ENCODE measurements at regions not wholly inside any gene's neighbourhood (a gene's known extent, or its start where the extent isn't known, plus 50 kb on each side); places are given as distances from the start of the nearest gene placed in this dataset.
"Not testable (repeated sequence)": the region's sequence is repeated elsewhere in the genome, so short reads cannot be mapped to it uniquely, and the experiment has no call there.

DNA sequence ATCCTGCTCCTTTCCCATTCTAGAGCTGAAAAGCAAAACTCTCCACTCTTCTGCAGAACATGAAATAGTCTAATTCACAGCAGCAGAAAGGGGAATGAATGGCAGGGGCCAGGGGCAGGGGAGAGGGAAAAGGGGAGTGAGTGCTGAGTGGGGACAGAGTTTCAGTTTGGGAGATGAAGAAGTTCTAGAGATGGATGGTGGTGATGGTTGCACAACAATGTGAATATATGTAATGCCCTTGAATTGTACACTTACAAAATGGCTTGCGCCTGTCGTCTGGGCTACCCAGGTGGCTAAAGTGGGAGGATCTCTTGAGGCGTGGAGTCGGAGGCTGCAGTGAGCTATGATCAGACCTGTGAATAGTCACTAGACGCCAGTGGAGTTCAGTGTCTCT is 78.5 kb upstream of the MEF2A start:
- peak overlapping the region; percentile 40 for H3K4me3 ChIP-seq (ENCODE audit: low read depth, low read length)
- TF ChIP-seq, protein P1, sequence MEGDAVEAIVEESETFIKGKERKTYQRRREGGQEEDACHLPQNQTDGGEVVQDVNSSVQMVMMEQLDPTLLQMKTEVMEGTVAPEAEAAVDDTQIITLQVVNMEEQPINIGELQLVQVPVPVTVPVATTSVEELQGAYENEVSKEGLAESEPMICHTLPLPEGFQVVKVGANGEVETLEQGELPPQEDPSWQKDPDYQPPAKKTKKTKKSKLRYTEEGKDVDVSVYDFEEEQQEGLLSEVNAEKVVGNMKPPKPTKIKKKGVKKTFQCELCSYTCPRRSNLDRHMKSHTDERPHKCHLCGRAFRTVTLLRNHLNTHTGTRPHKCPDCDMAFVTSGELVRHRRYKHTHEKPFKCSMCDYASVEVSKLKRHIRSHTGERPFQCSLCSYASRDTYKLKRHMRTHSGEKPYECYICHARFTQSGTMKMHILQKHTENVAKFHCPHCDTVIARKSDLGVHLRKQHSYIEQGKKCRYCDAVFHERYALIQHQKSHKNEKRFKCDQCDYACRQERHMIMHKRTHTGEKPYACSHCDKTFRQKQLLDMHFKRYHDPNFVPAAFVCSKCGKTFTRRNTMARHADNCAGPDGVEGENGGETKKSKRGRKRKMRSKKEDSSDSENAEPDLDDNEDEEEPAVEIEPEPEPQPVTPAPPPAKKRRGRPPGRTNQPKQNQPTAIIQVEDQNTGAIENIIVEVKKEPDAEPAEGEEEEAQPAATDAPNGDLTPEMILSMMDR (IDR thresholded peaks at IDR 0.05; ENCODE audit: low read depth, low read length) = no peak

DNA sequence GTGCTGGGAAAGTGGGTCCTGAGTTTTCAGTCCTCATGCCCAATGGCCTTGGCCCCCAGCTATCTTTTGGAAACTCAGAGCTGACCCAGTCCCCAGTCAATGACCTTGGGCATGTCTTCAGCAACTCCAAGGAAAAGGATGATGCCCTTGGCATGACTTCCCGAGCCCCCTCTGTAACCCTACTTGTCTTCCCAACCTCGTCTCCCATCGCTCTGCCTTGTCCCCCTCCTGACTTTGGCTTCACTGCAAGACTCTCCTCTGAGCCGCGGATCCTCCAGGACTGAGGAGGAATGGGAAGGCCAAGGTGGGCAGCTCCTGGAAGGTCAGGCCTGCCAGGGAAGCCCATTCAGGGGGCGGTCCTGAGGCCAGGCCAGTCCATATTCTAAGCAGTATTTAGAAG is 73.5 kb upstream of the MEF2A start:
- no peak overlapping the region for H3K4me3 ChIP-seq (ENCODE audit: low read depth, low read length)
- TF ChIP-seq, protein P1 (IDR thresholded peaks at IDR 0.05; ENCODE audit: low read depth, low read length) = no peak

DNA sequence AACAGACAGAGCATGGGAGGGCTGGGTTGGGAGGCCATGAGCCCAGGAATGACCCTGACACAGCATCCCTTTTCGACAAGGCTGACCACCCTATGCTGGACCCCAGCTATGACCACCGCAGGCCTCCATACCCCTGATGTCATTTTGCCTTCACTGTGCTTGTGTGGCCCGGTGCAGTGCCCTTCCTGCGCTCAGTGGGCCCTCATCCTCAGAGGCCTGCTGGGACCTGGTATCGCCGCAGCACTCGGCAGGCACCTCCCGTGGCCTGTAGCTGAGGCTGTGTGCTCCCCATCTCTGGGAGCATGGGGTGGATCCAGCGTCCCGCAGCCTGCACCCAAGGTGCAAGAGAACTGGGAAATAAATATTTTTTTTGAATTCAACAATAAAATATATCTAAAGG is 73.1 kb upstream of the MEF2A start:
- TF ChIP-seq, protein P1 (IDR thresholded peaks at IDR 0.05; ENCODE audit: low read depth, low read length) = no peak
- no peak overlapping the region for H3K4me3 ChIP-seq (ENCODE audit: low read depth, low read length)

DNA sequence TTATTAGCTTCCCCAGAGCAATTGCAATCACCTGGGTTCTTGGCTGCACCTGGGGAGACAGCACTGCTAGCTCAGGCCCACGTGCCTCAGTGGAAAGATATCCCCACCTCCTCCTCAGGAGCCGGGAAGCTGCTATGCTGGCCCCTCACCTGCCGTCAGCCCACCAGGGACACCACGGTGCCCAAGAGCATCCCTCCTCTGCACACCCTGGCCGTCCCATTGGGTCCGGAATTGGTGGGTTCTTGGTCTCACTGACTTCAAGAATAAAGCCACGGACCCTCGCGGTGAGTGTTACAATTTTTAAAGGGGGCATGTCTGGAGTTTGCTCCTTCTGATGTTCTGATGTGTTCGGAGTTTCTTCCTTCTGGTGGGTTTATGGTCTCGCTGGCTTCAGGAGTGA is 72.3 kb upstream of the MEF2A start:
- no peak overlapping the region for H3K4me3 ChIP-seq (ENCODE audit: low read depth, low read length)
- TF ChIP-seq, protein P1 (IDR thresholded peaks at IDR 0.05; ENCODE audit: low read depth, low read length) = no peak

DNA sequence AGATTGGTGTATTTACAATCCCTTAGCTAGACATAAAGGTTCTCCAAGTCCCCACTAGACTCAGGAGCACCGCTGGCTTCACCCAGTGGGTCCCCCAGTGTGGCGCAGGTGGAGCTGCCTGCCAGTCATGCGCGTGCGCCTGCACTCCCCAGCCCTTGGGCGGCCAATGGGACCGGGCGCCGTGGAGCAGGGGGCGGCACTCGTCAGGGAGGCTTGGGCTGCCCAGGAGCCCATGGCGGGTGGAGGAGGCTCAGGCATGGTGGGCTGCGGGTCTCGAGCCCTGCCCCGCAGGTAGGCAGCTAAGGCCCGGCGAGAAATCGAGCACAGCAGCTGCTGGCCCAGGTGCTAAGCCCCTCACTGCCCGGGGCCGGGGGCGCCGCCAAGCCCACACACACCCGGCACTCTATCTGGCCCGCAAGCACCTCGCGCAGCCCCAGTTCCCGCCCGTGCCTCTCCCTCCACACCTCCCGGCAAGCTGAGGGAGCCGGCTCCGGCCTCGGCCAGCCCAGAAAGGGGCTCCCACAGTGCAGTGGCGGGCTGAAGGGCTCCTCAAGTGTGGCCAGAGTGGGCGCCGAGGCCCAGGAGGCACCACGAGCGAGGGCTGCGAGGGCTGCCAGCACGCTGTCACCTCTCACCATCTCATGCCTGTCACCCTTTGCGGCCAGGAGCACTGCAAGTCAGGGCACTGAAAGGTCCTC is 71.1 kb upstream of the MEF2A start:
- H3K4me3 ChIP-seq (ENCODE audit: low read depth, low read length) = not testable (repeated sequence)

DNA sequence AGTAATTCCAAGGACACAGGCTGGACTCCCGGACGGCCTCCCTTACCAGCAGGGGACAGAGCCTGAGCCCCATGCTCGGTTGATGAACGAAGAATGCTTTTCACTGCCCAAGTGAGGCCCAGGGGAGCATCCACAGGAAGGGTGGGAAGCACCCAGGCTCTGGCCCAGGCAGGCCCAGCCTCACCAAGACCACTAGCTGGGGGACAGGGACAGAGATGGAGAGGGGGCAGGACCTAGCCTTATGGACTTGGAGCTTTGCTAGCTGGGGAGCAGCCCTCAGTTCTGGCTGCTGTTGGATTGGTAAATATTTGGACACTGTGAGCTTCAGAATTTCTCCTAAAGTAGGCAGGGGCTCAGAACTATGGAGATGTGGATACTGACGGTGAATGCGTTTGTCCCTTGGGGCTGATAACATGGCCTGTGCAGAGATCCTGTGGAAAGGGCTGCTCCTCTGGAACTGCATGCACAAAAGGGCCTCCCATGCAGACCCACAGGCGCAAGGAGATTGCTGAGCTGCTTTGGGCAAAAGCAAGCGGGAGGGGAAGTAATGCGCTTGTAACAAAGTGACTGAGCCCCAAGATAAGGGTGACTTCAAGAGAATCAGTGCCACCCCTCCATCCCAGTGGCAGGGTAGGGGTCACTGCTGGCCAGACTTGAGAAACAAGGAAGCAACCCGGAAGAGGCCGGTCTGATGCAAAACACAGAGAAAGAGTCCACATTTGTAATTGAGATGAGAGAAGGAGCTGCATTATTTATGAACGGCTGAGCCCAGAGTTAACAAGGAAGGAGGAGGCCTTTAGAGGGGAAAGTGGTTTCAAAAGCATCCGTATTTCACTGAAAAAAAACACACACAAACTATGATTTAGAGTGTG is 70.1 kb upstream of the MEF2A start:
- TF ChIP-seq, protein P1 (IDR thresholded peaks at IDR 0.05; ENCODE audit: low read depth, low read length) = no peak
- no peak overlapping the region for H3K4me3 ChIP-seq (ENCODE audit: low read depth, low read length)

DNA sequence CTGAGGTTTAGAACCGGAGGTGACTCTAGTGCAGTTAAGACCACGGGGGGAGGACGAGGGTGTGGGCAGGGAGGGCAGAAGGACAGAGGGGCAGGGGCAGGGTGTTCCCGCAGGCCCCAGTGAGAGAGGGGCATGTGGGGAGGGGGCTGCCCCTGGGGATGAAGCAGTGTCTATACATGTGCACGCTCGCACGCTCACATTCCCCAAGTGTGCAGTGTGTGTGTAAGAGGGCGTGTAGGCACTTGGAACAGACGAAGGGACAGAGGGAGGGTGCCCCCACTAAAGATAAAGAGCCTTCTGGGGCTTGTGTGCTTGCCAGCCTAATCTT is 69.5 kb upstream of the MEF2A start:
- H3K4me3 ChIP-seq (ENCODE audit: low read depth, low read length) = no peak overlapping the region
- TF ChIP-seq, protein P1 (IDR thresholded peaks at IDR 0.05; ENCODE audit: low read depth, low read length) = no peak
